Fibroblast of upper back skin (primary cell): ENCODE measurements at regions not wholly inside any gene's neighbourhood (a gene's known extent, or its start where the extent isn't known, plus 50 kb on each side); places are given as distances from the start of the nearest gene placed in this dataset.

Source experiments
- DNase-seq: peaks from one replicate; pipeline ENCODE4 v3.0.0-alpha.2; 2013

- peak; percentile 74 for DNase-seq
Measured at GRCh38 chr18:28794459-28795245, 617.7 kb upstream of the CDH2 start.

DNA sequence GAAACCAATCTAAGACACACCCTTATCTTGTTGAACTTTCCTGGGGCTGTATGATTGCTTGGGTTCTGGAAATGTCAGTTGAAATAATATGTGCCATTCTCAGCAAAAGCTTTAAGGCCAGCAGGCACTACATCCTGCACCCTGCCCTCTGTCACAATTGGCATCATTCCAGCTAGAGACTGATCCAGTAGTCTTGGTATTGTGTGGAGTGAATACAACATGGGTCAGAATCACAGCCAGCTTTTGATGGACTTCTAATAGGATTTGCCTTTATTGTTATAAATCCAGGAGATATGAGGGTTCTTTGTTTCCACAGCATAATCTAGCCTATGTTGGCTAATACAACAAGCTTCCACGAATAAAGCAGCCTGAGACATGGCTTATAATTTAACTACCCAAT, 617.0 kb upstream of the CDH2 start:
- DNase-seq = no peak

GRCh38 chr18:28792404-28793086, 615.6 kb upstream of the CDH2 start:
- DNase-seq = no peak

- DNase-seq = peak; percentile 46
Measured at GRCh38 chr18:28791101-28791500, 614.2 kb upstream of the CDH2 start.

GRCh38 chr18:28789502-28789901, 612.6 kb upstream of the CDH2 start:
- peak; percentile 49 for DNase-seq

DNA sequence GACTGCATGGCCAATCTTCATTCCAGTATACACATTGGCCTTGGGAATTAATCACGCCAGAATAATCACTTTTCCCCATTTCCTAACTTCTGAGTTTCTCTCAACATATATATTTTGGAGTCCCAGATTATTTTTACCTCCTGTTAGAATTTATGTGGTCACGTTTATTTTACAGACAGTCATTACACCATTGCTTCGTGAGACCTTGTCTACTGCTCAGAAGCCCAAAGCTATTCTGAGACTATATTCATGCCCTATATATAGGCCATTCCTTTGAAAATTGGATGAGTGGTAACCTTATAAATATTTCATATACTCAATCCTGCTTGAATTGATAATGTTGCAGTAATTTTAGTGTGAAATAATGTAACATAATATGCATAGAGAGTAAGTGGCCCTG, 610.0 kb upstream of the CDH2 start:
- DNase-seq = peak; percentile 55

DNA sequence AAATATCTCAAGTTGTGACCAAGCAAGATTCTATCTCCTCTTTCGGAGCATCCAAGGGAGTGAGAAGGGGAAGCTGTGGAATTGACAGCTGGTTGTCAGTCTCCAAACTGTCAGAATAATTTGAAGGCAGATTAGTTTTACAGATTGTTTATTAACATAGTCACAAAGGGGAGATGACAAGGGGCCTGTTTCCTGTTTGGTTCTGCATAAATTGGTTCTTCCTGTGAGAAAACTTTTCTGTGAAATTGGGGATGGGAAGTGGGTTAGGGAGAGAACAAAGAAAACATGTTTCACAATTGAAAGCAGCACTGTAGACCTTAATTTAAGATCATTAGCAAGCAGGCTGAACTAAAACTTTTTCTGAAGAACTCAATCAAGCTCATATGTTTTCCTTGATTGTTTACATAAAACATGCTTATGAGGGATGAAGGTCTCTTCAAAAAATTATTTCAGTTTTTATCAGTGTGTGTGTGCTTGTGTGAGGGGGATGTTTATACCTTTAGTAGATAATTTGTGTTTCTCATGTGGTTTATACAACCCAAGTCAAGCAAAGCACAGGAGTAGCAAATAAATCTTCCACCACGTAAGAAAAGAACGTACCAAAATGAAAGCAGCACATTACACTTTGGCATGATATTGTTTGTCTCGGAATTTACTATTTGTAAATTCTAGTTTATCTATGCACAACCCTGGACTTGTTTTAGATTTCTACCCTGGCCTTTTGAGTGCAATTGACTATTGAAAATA, 604.9 kb upstream of the CDH2 start:
- no peak for DNase-seq

- DNase-seq = no peak
Measured at GRCh38 chr18:28778706-28779105, 601.8 kb upstream of the CDH2 start.

- no peak for DNase-seq
Measured at GRCh38 chr18:28777756-28778155, 600.8 kb upstream of the CDH2 start.

- DNase-seq = no peak
Measured at GRCh38 chr18:28771849-28772248, 594.9 kb upstream of the CDH2 start.

- DNase-seq = peak; percentile 85
Measured at GRCh38 chr18:28768791-28769768, 592.1 kb upstream of the CDH2 start.

- peak; percentile 90 for DNase-seq
Measured at GRCh38 chr18:28767727-28768211, 590.8 kb upstream of the CDH2 start.

DNA sequence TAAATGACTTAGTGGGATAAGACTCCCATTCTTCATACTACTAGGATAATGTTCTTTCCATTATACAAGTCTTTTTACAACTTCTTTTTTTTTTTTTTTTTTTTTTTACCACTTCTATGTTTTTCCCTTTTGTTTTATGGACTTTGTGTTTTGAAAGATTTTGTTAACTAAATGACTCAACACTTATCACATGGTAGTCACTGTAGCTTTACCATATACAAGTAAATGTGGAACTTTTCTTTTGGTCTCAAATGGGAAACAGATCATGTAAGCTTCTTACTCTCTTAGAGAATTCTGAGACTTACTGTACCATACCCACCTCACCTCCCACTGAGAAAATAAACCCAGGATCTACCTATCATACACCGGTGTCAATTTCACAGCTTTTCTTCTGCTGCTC, 590.3 kb upstream of the CDH2 start:
- no peak for DNase-seq

DNA sequence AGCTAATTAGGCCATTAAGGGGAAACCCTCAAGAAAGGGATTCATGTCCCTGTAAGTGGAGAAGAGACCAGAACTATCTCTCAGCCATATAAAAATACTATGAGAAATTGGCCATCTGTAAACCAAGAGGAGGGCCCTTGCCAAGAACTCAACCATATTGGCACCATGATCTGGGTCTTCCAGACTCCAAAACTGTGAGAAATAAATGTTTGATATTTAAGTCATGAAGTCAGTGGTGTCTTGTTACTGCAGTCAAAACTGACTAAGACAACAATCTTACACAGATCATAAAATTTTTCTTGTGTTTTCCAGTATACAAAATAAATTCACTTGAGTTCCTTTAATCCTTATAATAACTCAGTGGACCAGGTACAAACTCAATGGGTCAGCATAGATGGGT, 589.8 kb upstream of the CDH2 start:
- DNase-seq = no peak

DNA sequence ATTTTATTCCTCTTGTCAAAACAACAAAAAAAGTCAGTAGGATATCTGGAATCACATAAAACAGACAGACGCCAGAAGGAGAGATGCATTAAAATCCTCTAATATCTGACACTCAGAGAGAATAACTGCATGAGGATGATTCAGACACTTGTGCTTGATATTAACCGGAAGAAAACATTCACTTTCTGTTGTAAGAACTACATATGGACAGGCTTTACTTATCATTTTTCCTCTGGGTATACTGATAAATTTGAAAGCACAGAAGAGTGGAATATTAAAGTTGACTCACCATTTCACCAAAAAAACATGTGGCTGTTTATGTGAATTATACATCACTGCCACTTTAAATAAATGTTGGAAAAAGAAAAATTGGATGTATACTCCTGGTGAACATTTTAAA, 589.1 kb upstream of the CDH2 start:
- peak; percentile 32 for DNase-seq

GRCh38 chr18:28760299-28760698, 583.4 kb upstream of the CDH2 start:
- no peak for DNase-seq

- no peak for DNase-seq
Measured at GRCh38 chr18:28757466-28758008, 580.6 kb upstream of the CDH2 start.

DNA sequence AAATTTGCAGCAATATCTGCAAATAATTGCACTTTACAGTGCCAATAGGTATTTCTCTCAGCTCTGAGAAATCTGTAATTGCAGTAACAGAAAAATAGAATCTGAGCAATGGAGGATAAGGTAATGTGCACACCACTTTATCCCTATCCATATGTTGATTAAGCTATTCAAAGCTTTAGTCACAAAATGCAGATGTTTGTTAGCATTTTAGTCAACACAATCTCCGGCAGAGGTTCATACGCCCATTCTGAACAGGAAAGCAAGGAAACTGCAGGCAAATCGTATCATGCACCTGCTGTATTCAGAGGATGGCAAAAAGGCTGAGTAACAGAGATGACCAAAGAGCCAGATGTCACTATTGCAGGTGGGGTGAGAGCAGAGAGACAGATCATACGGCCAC, 566.2 kb upstream of the CDH2 start:
- DNase-seq = no peak

- DNase-seq = no peak
Measured at GRCh38 chr18:28740575-28740974, 563.6 kb upstream of the CDH2 start.

DNA sequence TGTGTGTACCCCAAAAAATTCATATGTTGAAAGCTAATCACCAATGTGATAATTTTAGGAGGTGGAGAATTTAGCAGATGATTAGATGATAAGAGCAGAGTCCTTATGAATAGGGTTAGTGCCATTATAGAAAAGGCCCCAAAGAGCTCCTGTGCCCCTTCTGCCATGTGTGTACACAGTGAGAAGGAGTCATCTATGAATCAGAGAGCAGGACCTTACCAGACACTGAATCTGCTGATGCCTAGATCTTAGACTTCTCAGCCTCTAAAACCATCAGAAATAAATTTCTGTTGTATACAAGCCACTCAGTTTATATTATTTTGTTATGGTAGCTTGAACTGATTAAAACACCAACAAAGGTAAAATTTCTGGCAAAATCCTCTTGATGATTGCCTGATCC, 560.0 kb upstream of the CDH2 start:
- DNase-seq = no peak

DNA sequence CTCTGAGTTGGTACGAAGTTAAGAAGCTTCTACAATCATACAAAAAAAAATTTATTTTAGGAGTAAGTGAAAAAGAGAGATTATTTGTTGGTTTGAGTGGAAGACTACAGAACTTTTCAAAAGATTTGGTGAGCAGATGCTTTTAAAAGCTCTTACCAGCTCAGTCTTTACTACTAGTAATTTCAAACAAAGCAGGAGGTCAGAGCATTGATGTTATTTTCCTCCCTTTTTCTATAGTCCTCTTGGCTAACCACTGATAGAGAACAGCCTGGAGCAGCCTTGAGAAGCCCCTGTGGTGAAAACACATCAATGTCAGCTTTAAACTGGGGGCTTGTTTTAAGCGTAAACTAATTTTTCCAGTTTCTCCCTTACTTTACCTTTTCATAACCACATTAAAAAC, 559.3 kb upstream of the CDH2 start:
- DNase-seq = no peak

DNA sequence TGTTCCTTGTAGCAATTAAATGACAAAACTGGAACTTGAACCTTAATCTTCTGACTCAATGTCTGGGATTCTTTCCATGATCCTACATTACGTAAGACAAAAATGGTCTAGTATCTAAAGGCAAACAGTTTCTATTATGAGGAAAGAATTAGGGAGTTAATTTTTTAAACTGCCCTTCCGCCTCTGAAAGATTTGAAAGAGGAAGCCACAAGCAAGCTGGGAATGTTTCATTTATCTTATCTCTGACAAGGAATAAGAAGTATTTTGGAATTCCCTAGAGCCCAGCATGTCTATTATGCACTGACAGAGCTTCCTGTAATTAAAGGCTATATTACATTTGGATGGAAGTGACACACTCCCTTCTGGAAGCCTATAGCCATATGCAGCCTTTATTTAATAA, 558.8 kb upstream of the CDH2 start:
- peak; percentile 97 for DNase-seq
